HepG2 (cell line): ENCODE measurements at regions not wholly inside any gene's neighbourhood (a gene's known extent, or its start where the extent isn't known, plus 50 kb on each side); places are given as distances from the start of the nearest gene placed in this dataset.

ENCODE experiments used
- ATAC-seq: fragments of 200-7000 bp; cut with Tn5 transposase; 3 replicates; pipeline ENCODE4 v1.9.1; 2020; ENCODE audit warnings: mild to moderate bottlenecking, moderate library complexity
- BruUV-seq: library from RNA; stranded (reverse); fragments of 400-500 nt; replicated peaks from 2 replicates; lab custom pipeline; 2021; lab: Mats Ljungman, UMichigan
- CTCF ChIA-PET: fragments of 300-600 bp; formaldehyde crosslinking; extraction: SDS; loops from one replicate; lab custom pipeline; 2021; ENCODE audit warnings: low total read pairs, inconsistent platforms, low intra/inter-chr PET ratio; lab: Yijun Ruan, JAX
- POLR2A ChIA-PET: fragments of 350-600 bp; sonication (Branson Sonifier 250); formaldehyde crosslinking; loops from one replicate; lab custom pipeline; 2020; ENCODE audit warnings: antibody characterized with exemption, inconsistent platforms; lab: Yijun Ruan, JAX
- DNase-seq: peaks from one replicate; pipeline ENCODE4 v3.0.0-alpha.2; 2015; ENCODE audit warnings: low spot score
- FAIRE-seq: peaks from 3 replicates; lab custom pipeline; 2011; peaks lifted over from hg19 to GRCh38; lab: Jason Lieb, UNC
- H2AFZ ChIP-seq: one replicate; pipeline ENCODE4 v1.6.1; 2011; ENCODE audit warnings: low read length, inconsistent platforms
- H3K27ac ChIP-seq: fragments of 300-600 bp; 3 replicates; pipeline ENCODE4 v1.8.0; 2011; ENCODE audit warnings: mixed run types, mild to moderate bottlenecking, mixed read lengths, low read length, inconsistent platforms; ENCODE audit not compliant: insufficient read depth; ENCODE audit errors: extremely low read length
- H3K27me3 ChIP-seq, 2 experiments: fragments of 200-600 bp in 1 of 2; 2 replicates in 1 of 2; 3 replicates in 1 of 2; pipeline versions ENCODE4 v1.6.0 to v1.8.0; 2011; ENCODE audit warnings: low read length in 2 of 2, mild to moderate bottlenecking in 2 of 2, moderate library complexity in 2 of 2, inconsistent platforms in 1 of 2; ENCODE audit not compliant: insufficient read depth in 2 of 2, control insufficient read depth in 1 of 2
- H3K36me3 ChIP-seq, 2 experiments: fragments of 200-600 bp in 1 of 2; replicated peaks in 1 of 2; 2 replicates in 1 of 2; 3 replicates in 1 of 2; pipeline versions ENCODE4 v1.5.1 to v1.8.0; 2011; ENCODE audit warnings: low read length in 2 of 2, inconsistent platforms in 1 of 2; ENCODE audit not compliant: insufficient read depth in 2 of 2, control insufficient read depth in 1 of 2
- H3K4me1 ChIP-seq: 2 replicates; pipeline ENCODE4 v1.5.1; 2012; ENCODE audit warnings: low read length, inconsistent platforms; ENCODE audit not compliant: insufficient read depth
- H3K4me2 ChIP-seq: 2 replicates; pipeline ENCODE4 v1.6.0; 2011; ENCODE audit warnings: low read depth, low read length, inconsistent platforms
- H3K4me3 ChIP-seq, 3 experiments: fragments of 200-600 bp in 1 of 3; sonication (generic), shearing (Covaris generic) in 1 of 3; replicated peaks in 1 of 3; 2 replicates each; pipeline ENCODE4 v1.5.1; 2011 to 2016; ENCODE audit warnings: low read length in 3 of 3, inconsistent platforms in 2 of 3, low read depth in 2 of 3, mild to moderate bottlenecking in 2 of 3, control low read depth in 1 of 3, mixed read lengths in 1 of 3; ENCODE audit not compliant: insufficient read depth in 1 of 3
- H3K79me2 ChIP-seq: one replicate; pipeline ENCODE4 v1.6.1; 2011; ENCODE audit warnings: low read length, inconsistent platforms; ENCODE audit not compliant: insufficient read depth
- H3K9ac ChIP-seq: 2 replicates; pipeline ENCODE4 v1.6.0; 2011; ENCODE audit warnings: mild to moderate bottlenecking, low read depth, low read length, inconsistent platforms; ENCODE audit not compliant: insufficient read depth
- H3K9me3 ChIP-seq: 2 replicates; pipeline ENCODE4 v1.5.1; 2012; ENCODE audit warnings: mild to moderate bottlenecking, low read length
- H4K20me1 ChIP-seq: 2 replicates; pipeline ENCODE4 v1.6.0; 2011; ENCODE audit warnings: inconsistent platforms, mild to moderate bottlenecking, low read length, moderate library complexity; ENCODE audit not compliant: insufficient read depth
- ARNT ChIP-seq: fragments of 450-650 bp; IDR thresholded peaks from 2 replicates; pipeline ENCODE4 v1.6.1; 2017
- CENPX ChIP-seq: sonication (generic); formaldehyde crosslinking; IDR thresholded peaks from 2 replicates; pipeline ENCODE4 v1.9.0; 2021; ENCODE audit warnings: mild to moderate bottlenecking, missing genetic modification reagents, moderate library complexity
- DPF2 ChIP-seq: sonication (generic); formaldehyde crosslinking; IDR thresholded peaks from 2 replicates; pipeline ENCODE4 v1.4.0; 2020; ENCODE audit warnings: mild to moderate bottlenecking, low read depth, missing genetic modification reagents, borderline replicate concordance
- HMG20A ChIP-seq: IDR thresholded peaks from 2 replicates; pipeline ENCODE4 v1.6.1; 2016; ENCODE audit warnings: borderline replicate concordance
- HMG20B ChIP-seq: conservative IDR thresholded peaks from 2 replicates; pipeline ENCODE4 v1.6.1; 2016; ENCODE audit warnings: missing genetic modification reagents, missing compliant biosample characterization
- HNF1A ChIP-seq, 2 experiments: sonication (generic) in 1 of 2; formaldehyde crosslinking in 1 of 2; IDR thresholded peaks; 2 replicates each; pipeline versions ENCODE4 v1.4.0 to v1.6.1; 2016 to 2020; ENCODE audit warnings: borderline replicate concordance in 1 of 2, low read depth in 1 of 2, mild to moderate bottlenecking in 1 of 2, missing genetic modification reagents in 1 of 2
- MBD4 ChIP-seq: IDR thresholded peaks from 2 replicates; pipeline ENCODE4 v1.6.1; 2012; ENCODE audit warnings: low read length, inconsistent platforms, borderline replicate concordance
- MLLT10 ChIP-seq: sonication (generic); formaldehyde crosslinking; IDR thresholded peaks from 2 replicates; pipeline ENCODE4 v1.4.0; 2020; ENCODE audit warnings: missing genetic modification reagents
- MXD1 ChIP-seq: sonication (generic); formaldehyde crosslinking; IDR thresholded peaks from 2 replicates; pipeline ENCODE4 v1.4.0; 2020; ENCODE audit warnings: mild to moderate bottlenecking, missing genetic modification reagents
- NCOA1 ChIP-seq: sonication (generic); formaldehyde crosslinking; IDR thresholded peaks from 2 replicates; pipeline ENCODE4 v1.9.0; 2021; ENCODE audit warnings: missing genetic modification reagents
- NCOA5 ChIP-seq: sonication (generic); formaldehyde crosslinking; IDR thresholded peaks from 2 replicates; pipeline ENCODE4 v1.4.0; 2020; ENCODE audit warnings: missing genetic modification reagents
- NFYB ChIP-seq: sonication (generic); formaldehyde crosslinking; IDR thresholded peaks from 2 replicates; pipeline ENCODE4 v1.4.0; 2020; ENCODE audit warnings: missing genetic modification reagents
- RFX5 ChIP-seq: IDR thresholded peaks from 2 replicates; pipeline ENCODE4 v1.6.1; 2011; ENCODE audit warnings: low read depth, low read length, improper control_type of control experiment
- ZBTB43 ChIP-seq: sonication (generic); formaldehyde crosslinking; conservative IDR thresholded peaks from 2 replicates; pipeline ENCODE4 v1.4.0; 2020; ENCODE audit warnings: missing genetic modification reagents
- ZNF296 ChIP-seq: sonication (generic); formaldehyde crosslinking; conservative IDR thresholded peaks from 2 replicates; pipeline ENCODE4 v1.5.0; 2020; ENCODE audit warnings: mild to moderate bottlenecking, missing genetic modification reagents
- ZNF512 ChIP-seq: sonication (generic); formaldehyde crosslinking; IDR thresholded peaks from 2 replicates; pipeline ENCODE4 v1.4.0; 2020; ENCODE audit warnings: mild to moderate bottlenecking, missing genetic modification reagents
- ZNF773 ChIP-seq: sonication (generic); formaldehyde crosslinking; IDR thresholded peaks from 2 replicates; pipeline ENCODE4 v1.4.0; 2020; ENCODE audit warnings: missing genetic modification reagents, borderline replicate concordance
- WGBS: methylation state at CpG from one replicate; pipeline ENCODE4 v1.1.6; 2017; ENCODE audit warnings: low lambda C conversion rate; 5-methylcytosine and 5-hydroxymethylcytosine counted together
- in situ Hi-C: cut with HindIII; loops from 2 replicates; pipeline ENCODE4 v1.10.0; 2017; ENCODE audit warnings: low pct_unique_long_range_greater_than_20kb; ENCODE audit not compliant: extremely low pct_ligation_motif_present
- intact Hi-C: fragments of 100-400 bp; cut with micrococcal nuclease; formaldehyde crosslinking; loops from one replicate; pipeline ENCODE4 v1.10.0; 2022; ENCODE audit not compliant: unreplicated experiment

- no peak overlapping the region for H3K4me2 ChIP-seq
- BruUV-seq: no TSS peak
- POLR2A ChIA-PET: no interaction called here
- H3K36me3 ChIP-seq: no peaks in the 10 kb centered on the region
- no peaks in the 10 kb centered on the region for H4K20me1 ChIP-seq
- H3K27ac ChIP-seq: no peak overlapping the region
- H2AFZ ChIP-seq: no peak overlapping the region
- no peak overlapping the region for H3K4me3 ChIP-seq
- H3K79me2 ChIP-seq: no peaks in the 10 kb centered on the region
- in situ Hi-C loops (no loop called here), intact Hi-C loops (no loop called here)
- no peak for TF ChIP-seq CENPX (CRISPR knock-in tag)
- no peak for TF ChIP-seq MBD4
- TF ChIP-seq HNF1A (IDR thresholded peaks at IDR 0.05; ENCODE audit: low read depth): no peak
- TF ChIP-seq HNF1A (CRISPR knock-in tag; IDR thresholded peaks at IDR 0.05; ENCODE audit: borderline replicate concordance): no peak
- no peak for TF ChIP-seq ARNT
- TF ChIP-seq HMG20A: no peak
- TF ChIP-seq ZBTB43 (CRISPR knock-in tag): no peak
- TF ChIP-seq HMG20B (CRISPR knock-in tag): no peak
- TF ChIP-seq ZNF296 (CRISPR knock-in tag): no peak
- TF ChIP-seq MXD1 (CRISPR knock-in tag): no peak
- TF ChIP-seq MLLT10: no peak
- TF ChIP-seq DPF2 (CRISPR knock-in tag): no peak
- no peak for TF ChIP-seq ZNF512 (CRISPR knock-in tag)
- TF ChIP-seq NCOA5: no peak
- TF ChIP-seq NCOA1 (CRISPR knock-in tag): no peak
- no peak for TF ChIP-seq RFX5
- no peak for TF ChIP-seq ZNF773 (CRISPR knock-in tag)
- TF ChIP-seq NFYB (CRISPR knock-in tag): no peak
- H3K27me3 ChIP-seq: no peaks in the 10 kb centered on the region
- H3K9ac ChIP-seq: no peak overlapping the region
- CTCF ChIA-PET: no interaction called here
- H3K4me1 ChIP-seq: no peaks in the 10 kb centered on the region
- 0% methylated on average over 1 of the region's 1 CpG for WGBS
- DNase-seq (no peak), FAIRE-seq (no peak), ATAC-seq (no peak)
- no peaks in the 10 kb centered on the region for H3K9me3 ChIP-seq
Observed at GRCh38 chr7:16365177-16365576, 56.2 kb downstream of the CRPPA start.
